ENCODE measurements at regions not wholly inside any gene's neighbourhood (a gene's known extent, or its start where the extent isn't known, plus 50 kb on each side); places are given as distances from the start of the nearest gene placed in this dataset.

- TF ChIP-seq CTCF (conservative IDR thresholded peaks at IDR 0.05; ENCODE audit: low read depth, low read length): no peak
- no peak for TF ChIP-seq EZH2phosphoT487 (IDR thresholded peaks at IDR 0.05; ENCODE audit: borderline replicate concordance, low read length)
Measured at GRCh38 chr3:174398761-174399160, 460.4 kb upstream of the NAALADL2 start.
